SK-N-SH treated with all-trans-retinoic acid at 6 μM for 48 hours (cell line): ENCODE measurements at regions not wholly inside any gene's neighbourhood (a gene's known extent, or its start where the extent isn't known, plus 50 kb on each side); places are given as distances from the start of the nearest gene placed in this dataset.

Experiments
- ARNTL ChIP-seq: fragments of 450-650 bp; formaldehyde crosslinking; IDR thresholded peaks from 2 replicates; pipeline ENCODE4 v1.5.0; 2020; ENCODE audit warnings: low read depth, mild to moderate bottlenecking, moderate library complexity, borderline replicate concordance
- TOX ChIP-seq: fragments of 250-450 bp; sonication (Bioruptor Pico); IDR thresholded peaks from 2 replicates; pipeline ENCODE4 v1.8.0; 2021; ENCODE audit warnings: mild to moderate bottlenecking, moderate library complexity, borderline replicate concordance
- ZFP30 ChIP-seq: fragments of 450-650 bp; formaldehyde crosslinking; IDR thresholded peaks from 2 replicates; pipeline ENCODE4 v1.5.0; 2022; ENCODE audit warnings: mild to moderate bottlenecking, moderate library complexity
- ZNF565 ChIP-seq: fragments of 450-650 bp; formaldehyde crosslinking; conservative IDR thresholded peaks from 2 replicates; pipeline ENCODE4 v1.5.0; 2020; ENCODE audit warnings: low read depth, mild to moderate bottlenecking, moderate library complexity

GRCh38 chr19:28332351-28332750 is 880.6 kb downstream of the UQCRFS1 start:
- no peak for TF ChIP-seq ZFP30 (CRISPR knock-in tag)
- TF ChIP-seq ARNTL (CRISPR knock-in tag), result no peak
- no peak for TF ChIP-seq ZNF565 (CRISPR knock-in tag)
- TF ChIP-seq TOX, result no peak
